Hypothalamus (tissue), 51 donors: ENCODE measurements at regions not wholly inside any gene's neighbourhood (a gene's known extent, or its start where the extent isn't known, plus 50 kb on each side); places are given as distances from the start of the nearest gene placed in this dataset.

Experiments
- DNase-seq, 51 donors: peaks; one replicate each; lab custom pipeline; 2025; lab: John Stamatoyannopoulos, UW

DNA sequence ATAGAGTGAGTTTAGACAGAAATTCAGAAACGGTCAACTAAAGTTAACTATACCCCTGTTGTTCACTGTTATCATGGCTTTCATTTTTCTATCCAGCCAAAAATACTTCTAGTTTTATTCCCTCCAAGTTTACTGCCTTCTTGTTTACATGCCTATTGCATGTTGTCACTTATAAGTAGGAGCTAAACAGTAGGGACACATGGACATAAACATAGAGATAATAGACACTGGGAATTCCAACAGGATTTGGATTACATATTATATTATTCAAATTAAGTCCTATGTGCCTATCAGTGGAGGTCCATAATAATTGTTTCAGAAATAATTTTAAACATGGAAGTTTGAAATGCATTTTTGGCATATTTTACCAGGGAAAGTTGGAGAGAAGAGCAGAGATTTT lies 269.1 kb upstream of the ZNF717 start:
- no peak for DNase-seq

DNA sequence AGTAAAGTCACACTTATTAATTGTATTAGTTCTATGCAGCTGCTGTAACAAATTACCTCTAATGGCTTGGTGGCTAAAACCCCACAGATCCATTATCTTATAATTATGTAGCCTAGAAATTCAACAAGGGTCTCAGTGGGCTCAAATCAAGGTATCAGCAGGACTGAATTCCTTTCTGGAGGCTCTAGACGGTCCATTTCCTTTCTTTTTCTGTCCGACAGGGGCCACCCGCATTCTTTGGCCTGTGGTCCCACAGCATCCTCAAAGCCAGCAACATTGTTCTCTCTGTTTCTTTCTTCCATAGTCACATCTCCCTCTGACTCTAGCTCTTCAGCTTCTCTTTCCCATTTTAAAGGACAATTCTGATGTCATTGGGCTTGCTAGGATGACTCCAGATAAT lies 276.3 kb upstream of the ZNF717 start:
- DNase-seq: no peak

DNA sequence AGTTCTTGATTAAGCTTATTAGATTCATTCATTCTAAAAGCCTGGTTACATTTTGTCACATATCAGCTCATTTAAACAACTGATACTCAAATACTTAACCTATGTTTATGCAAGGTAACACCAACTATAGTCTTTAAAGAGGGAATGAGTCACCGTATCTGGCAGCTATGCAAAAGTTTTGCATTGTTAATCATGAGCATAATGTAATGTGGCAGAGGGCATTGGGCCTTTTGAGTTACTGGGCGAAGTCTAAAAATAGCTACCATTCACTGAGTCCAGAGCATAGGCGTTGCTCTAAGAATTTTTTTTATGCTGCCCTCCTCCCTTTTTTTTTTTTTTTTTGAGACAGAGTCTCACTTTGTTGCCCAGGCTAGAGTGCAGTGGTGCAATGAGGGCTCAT lies 277.7 kb upstream of the ZNF717 start:
- no peak for DNase-seq

DNA sequence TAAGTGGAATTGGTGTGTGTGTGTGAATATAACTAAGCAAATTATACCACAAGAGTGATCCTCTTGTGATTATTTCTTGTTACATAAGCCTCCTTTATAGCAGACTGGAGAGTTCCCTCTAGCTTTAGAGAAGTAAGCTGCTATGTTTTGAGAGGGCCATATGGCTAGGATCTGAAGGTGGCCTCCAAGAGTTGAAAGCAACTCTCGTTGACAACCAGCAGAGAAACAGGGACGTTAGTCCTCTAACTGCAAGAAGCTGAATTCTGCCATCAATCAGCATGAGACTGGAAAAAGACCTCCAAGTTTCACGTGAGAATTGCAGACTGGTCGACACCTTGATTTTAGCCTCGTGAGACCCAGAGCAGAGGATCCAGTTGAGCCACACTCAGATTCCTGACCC lies 278.5 kb upstream of the ZNF717 start:
- no peak for DNase-seq

DNA sequence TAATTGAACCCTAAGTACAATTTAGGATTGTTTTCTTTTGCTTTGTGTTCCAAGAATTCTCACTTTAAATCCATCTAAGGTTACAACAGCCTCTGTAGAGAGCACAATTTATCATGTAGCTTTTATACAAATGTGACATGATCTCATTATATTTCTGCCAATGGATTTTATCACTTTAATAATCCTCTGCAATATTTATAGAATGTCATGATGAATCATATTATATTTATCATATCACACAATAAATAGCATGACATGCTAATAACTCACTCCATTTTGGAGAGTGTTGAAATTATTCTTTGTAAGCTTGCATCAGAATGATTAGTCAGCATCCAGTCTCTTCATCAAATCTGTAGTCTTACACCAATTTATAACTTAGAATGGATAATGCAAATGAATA lies 280.6 kb upstream of the ZNF717 start:
- no peak for DNase-seq

DNA sequence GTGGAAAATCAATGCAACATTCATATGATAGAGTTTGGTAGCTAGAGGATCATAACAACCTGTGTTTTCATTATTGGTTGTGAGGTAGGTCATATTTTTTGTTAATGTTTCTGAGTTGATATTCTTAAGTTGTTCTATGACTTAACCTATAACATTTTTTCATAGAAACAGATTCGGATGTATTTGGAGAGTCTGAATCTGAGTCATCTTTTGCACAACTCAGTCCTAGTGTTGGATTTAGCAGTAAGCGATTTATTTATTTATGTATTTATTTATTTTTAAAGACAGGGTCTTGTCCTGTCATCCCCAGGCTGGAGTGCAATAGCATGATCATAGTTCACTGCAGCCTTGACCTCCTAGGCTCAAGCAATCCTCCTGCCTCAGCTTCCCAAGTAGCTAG lies 292.8 kb upstream of the ZNF717 start:
- no peak for DNase-seq

DNA sequence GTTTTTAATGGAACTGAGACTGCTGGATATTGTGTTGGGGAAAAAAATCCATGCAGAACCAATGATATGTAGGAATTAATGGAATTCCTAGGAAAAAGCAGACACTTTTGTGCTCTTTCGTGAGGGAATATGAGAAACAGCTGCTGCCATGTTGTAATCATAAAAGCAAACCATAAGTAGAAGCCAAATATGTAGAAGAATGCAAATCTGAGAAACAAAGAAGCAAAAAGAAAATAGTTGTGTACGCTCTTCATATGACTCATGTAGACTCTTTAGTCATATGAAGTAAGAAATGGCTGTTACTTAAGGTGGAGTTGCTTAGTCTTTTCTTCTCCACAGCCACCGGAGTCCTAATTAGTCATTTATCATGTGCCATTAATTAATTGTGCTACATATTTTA lies 298.6 kb upstream of the ZNF717 start:
- no peak for DNase-seq

DNA sequence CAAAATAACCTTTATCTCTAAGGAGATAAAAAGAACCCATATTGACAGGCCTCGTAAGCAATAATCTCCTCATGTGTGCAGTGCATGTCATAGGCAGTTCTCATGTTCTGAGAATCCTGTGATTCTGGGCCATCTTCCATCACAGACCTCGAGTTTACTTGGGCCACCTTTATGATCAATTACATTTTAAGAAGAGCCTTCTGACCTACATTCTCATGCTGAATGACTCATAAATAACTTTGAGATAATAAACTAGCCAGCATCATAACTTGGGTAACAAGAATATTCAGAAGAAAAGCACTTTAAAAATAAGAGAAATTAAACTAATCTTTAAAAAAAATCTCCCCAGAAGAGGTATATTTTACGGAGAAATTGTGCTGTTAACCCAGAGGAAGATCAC lies 310.7 kb upstream of the ZNF717 start:
- no peak for DNase-seq

DNA sequence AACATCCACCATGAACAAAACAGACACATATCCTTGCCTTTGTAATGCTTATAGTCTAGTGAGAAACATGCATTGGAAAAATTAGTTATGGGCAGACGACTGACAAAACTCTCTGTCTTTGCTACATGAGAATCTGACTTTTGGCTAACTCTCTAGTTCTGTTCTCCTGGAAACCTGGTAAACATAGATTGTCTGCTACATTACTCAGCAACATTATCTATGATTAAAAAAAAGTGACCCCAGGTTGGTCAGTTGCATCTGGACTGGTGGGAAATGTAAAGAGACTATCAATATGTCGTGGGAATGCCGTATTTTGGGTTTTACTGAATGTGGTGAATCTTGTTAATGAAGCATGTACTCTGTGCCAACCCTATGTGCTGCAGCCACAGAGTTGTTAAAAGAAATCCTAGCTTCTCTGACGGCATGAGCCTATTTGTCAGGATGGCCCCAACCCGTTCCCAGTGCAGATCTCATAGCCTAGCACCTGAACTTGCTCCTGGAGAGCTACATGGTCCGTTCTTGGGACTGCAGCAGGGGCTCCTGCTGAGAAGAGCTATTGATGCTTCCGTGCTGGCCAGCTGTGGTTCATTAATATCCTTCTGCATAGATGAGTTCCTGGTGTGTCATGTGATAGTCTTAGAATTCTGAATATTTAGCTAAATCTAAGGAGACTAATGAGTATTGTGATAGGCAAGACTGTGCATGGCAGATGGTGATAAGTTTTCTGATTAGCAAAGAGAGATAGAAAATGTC lies 311.7 kb upstream of the ZNF717 start:
- DNase-seq: no peak

DNA sequence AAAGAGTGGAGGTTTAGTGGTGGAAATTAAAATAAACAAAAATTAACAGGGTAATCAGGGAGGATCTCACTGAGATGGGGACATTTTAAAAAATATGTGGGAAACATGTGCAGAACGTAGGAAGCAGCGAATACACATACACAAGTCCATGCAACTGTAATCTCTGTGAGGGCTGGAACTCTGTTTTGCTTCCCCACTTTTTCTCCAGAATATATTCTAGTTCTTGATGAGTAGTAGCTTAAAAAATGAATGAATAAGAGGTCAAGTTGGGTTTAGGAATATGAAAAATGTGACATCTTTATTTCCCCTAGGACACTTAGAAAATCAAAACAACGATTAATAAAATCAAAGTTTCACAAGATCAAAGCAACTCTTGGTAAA lies 312.2 kb upstream of the ZNF717 start:
- DNase-seq: no peak

DNA sequence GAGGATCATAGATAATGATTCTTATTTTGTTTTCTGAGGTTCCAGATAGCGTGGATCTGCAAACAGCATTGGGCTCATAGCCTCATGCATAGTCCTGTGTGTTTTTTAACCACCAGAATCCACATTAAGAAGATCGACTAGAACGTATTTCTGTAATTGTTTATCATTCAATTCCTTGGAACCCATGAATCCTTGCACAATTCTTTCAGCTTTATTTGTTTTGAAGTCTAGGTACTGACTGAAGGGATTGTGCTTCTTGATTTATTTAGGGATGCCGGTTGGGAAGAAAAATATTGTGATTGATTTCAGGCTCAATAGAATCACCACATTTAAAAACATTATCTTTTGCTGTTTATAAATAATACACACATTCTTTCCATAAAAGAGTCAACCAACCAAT lies 314.6 kb upstream of the ZNF717 start:
- no peak for DNase-seq

DNA sequence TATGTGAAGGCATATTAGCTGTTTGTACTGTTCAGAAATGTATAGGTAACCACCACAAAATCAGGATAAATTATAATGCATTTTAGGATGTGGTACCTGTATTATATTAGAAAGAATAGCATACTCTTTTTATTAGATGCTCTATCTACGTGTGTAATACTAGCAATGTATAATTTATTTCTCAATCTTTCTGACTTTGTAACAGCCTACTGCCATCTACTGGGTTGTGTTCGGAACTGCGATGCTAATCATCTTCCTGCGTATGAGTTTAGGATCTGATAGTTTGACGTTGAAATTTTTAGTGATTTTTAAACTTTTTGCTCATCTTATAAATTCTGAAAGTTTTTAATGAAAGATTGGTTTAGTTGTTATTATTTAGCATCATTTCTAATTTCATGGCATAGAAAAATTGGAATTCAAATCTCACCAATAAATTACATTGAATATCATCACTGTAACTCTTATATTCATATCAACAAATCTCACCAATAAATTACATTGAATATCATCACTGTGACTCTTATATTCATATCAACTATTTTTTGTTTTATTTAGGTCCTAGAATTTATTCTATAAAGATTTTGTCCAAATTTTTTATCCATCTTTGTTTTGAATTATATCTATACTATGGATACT lies 322.7 kb upstream of the ZNF717 start:
- peak in 6 of 51 donors; percentile 0 to 3 (median 1) for DNase-seq

DNA sequence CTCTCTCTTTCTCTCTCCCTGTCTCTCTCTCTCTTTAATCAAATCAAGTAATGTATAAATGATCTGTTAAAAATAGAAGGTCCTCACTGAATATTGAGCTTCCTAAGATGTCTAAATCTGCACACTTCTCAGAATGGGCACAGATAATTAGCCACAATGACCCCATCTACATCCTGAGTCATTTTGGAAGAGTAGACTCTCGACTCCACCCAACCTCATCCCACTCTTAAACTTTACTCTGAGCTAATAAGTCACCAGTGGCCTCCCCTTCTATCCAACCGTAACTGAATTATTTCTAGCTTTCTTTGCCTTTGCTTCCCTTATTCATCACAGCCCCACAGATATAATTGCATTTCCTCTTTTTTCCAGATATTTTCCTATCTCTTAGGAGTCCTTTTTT lies 326.5 kb upstream of the ZNF717 start:
- DNase-seq: no peak

DNA sequence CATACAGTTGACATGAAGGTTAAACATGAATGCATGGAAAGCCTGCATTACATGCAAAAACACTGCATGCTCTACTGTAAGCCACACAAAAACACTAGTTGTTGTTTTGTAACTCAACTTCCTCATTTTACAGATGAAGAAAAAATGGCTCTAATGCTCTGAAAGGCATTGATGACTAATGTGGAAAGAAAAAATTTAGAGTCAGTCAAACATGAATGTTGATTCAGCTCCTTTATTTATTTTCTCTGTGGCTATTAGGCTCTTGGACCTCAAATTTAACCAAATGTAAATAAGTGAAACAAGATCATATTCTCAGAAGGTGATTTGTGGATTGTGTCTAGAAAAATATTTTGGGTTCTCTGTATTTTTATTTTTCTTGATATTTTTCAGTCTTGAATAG lies 336.7 kb upstream of the ZNF717 start:
- no peak for DNase-seq

DNA sequence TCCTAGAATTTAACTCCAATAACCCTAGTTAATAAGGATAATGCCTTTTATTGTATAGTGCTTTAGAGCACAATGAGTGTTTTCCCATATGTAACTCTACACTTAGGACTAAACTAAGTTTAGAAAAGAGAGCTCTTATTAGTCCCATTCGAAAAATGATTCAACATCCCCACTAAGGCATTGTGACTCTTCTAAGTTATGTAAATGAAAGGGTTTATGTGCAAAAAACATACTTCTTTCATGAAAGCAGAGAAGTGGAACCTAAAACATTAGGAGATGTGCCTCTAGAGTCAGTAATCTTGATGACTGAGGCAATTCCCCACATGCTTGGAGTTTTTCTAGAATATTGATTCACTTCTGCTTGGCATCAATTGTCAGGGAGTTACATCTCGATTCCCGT lies 344.1 kb upstream of the ZNF717 start:
- DNase-seq: no peak

DNA sequence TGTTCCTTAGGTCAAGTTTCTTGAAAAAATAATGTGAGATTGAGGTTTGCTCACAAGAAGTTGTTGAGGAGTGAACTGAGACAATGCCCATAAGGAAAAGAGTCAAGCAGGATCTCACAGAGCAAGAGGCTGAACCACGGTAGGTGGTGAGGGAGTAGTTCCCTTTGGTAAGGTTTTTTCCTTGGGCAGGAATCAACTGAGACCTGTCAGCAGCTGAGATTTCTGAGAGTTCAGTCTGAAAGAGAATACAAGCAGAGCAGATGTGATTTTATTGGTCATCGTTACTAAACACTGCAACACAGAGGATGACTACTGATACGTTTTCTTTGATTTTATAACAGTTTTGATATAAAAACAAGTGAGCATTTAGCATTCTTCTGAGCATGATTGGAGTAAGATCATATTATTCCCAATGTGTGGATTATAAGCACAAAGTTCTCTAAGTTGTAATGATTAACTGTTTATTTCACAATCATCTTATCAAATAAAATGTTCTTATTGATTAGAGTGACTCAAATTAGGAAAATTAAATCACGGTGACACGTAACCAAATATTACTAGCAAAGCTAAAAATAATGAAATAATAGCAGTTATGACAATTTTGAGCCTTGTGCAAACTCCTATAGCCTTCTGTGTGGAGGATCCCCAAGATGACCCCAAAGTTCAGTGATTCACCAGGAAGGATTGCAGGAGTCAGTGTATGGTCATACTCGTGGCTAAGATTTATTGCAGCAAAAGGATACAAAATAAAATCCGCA lies 346.2 kb upstream of the ZNF717 start:
- no peak for DNase-seq

DNA sequence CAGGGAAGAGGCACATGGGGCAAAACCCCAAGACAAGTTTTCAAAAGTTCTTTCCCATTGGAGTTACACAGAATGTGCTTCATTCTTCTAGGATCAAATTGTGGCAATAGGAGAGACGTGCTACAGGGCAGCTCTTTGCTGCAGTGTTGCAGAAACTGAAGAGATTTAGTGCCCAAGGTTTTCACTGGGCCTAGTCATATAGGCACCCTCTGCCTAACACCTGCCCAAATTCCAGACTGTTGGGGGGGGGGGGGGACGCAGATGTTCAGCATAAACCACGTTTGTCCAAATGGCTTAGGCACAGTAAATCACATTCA lies 346.8 kb upstream of the ZNF717 start:
- DNase-seq: no peak

DNA sequence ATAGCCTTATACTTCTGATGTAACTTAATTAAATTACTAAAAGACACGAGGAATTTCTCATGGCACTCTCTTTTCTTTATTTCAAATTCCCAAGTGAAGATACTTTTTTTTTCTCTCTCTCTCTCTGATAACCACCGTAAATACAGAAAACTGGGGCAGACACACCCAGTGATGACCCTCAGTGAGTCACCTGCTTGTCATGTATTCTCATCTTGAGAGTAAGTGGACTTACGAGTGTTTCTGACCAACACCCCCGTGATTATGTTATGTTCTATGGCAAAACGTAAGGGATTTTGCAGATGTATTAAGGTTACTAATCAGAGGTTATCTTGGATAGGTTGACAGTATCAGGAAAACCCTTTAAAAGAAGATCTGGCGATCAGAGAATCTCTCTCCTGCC lies 348.8 kb upstream of the ZNF717 start:
- DNase-seq: no peak

DNA sequence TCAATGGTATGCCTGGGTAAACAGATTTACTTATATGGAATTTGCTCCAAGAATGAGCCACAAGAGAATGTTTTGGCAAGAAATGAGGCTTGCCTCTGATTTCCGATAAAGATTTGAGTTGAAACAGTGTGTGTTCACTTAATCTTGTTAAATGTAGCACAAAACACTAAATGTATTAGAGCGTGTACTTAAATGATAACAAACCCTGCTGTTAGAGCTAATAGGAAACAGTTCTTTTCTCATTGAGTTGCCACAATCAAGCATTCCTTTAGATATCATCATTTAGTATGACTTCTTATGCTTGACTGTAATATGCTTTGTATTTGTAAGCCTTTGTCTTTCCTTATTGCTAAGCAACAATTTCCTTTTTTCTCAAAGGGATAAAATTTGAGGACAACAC lies 353.6 kb upstream of the ZNF717 start:
- no peak for DNase-seq

DNA sequence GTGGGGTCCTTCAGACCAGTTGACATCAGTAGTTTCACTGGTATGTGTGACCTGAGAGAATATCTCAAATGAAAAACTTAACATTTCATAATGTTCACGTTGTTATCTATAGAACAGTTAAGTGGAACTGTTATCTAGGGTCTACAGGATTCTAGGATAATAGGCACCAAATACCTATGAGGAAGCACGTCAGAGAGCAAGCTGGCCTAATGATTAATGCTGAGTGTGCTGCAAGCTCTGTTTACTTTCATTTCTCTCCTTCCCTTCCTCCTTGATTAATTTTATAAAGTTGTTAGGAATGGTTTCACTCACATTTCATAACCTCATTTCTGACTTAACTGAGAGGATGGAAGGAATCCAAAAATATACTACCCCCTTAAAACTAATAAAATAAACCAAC lies 362.5 kb upstream of the ZNF717 start:
- DNase-seq: no peak

DNA sequence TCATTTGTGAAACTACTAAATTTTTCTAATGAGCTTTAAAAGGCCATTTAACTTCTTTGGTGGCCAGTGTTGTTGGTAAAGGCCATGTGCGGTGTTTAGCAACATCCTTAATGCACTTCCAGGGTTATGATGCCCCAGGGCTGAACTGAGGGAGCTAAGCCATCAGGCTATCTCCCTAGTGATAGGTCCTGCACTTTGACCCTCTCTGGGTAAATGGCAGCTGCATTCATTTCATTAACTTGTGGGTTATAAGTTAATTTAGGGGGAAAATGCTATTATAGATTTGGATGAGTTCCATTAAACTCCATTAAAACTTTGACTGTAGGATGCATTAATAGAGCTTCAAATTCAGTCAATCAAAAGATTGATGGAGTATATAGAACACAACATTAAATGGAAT lies 366.7 kb upstream of the ZNF717 start:
- DNase-seq: no peak

DNA sequence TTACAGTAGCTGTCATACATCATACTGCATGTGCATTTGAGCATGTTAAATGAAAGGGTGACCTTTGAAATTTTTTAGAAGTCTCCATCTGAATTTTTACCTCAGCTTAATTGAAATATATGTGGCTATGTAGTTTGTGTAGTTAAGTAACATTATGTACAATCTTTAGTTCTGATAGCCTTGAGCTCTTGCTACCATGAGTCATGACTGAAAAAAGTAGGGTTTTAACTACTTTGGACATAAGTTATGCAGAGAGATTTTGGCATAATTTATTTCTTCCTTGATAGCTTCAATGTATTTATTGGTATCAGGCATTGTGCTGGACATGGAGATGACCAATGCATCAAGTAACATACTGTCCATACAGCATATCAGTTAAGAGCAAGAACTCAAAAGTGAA lies 376.5 kb upstream of the ZNF717 start:
- DNase-seq: no peak
